ENCODE measurements at regions not wholly inside any gene's neighbourhood (a gene's known extent, or its start where the extent isn't known, plus 50 kb on each side); places are given as distances from the start of the nearest gene placed in this dataset.

GRCh38 chr4:128587382-128587781, 222.1 kb upstream of the JADE1 start:
- TF ChIP-seq CTCF (IDR thresholded peaks at IDR 0.05), result no peak
- WGBS, 2 donors, result 97% methylated on average over 5 of the region's 5 CpGs
- no peak for DNase-seq
- intact Hi-C loops (cut with DNase I), result no loop called here
- Histone ChIP-seq H3K27ac (no peak overlapping the region), H3K36me3 (no peaks in the 10 kb centered on the region), H3K4me3 (no peak overlapping the region), H3K27me3 (no peaks in the 10 kb centered on the region), H3K4me1 (peaks cover 5 to 30% (median 13%) of the 10 kb centered on the region in 9 donors), H3K9me3 (no peaks in the 10 kb centered on the region)
- no peak for ATAC-seq

- Histone ChIP-seq H3K4me3 (no peak overlapping the region), H3K27ac (peak overlapping the region in 9 of 10 donors; percentile 14 to 71 (median 45)), H3K9me3 (no peaks in the 10 kb centered on the region), H3K36me3 (no peaks in the 10 kb centered on the region), H3K4me1 (peaks cover 0 to 11% (median 7%) of the 10 kb centered on the region in 9 donors), H3K27me3 (no peaks in the 10 kb centered on the region)
- intact Hi-C loops (cut with DNase I), result no loop called here
- DNase-seq (peak; percentile 50 to 56), ATAC-seq (peak in 7 of 8 donors; percentile 76 to 89 (median 82))
- peak in 2 of 9 donors; percentile 11 for TF ChIP-seq CTCF (IDR thresholded peaks at IDR 0.05)
- 60 to 67% methylated on average over 7 of the region's 7 CpGs for WGBS, 2 donors
Measured at GRCh38 chr4:128583753-128584712, 225.5 kb upstream of the JADE1 start.

- H3K9me3 ChIP-seq, result no peaks in the 10 kb centered on the region
- no peak for ATAC-seq
- no peak overlapping the region for H3K4me3 ChIP-seq
- WGBS, 2 donors, result 97% methylated on average over 1 of the region's 1 CpG
- DNase-seq, result no peak
- no peak overlapping the region for H3K27ac ChIP-seq
- no peaks in the 10 kb centered on the region for H3K36me3 ChIP-seq
- H3K27me3 ChIP-seq, result no peaks in the 10 kb centered on the region
- H3K4me1 ChIP-seq, result peaks cover 0 to 11% (median 7%) of the 10 kb centered on the region in 9 donors
- TF ChIP-seq CTCF (IDR thresholded peaks at IDR 0.05), result no peak
- intact Hi-C loops (cut with DNase I), result no loop called here
Measured at GRCh38 chr4:128582427-128582870, 227.1 kb upstream of the JADE1 start.

- peaks cover 0 to 14% (median 5%) of the 10 kb centered on the region in 9 donors for H3K4me1 ChIP-seq
- ATAC-seq, result no peak
- 77 to 78% methylated on average over 5 of the region's 5 CpGs for WGBS, 2 donors
- no peak overlapping the region for H3K4me3 ChIP-seq
- no peaks in the 10 kb centered on the region for H3K9me3 ChIP-seq
- H3K36me3 ChIP-seq, result no peaks in the 10 kb centered on the region
- intact Hi-C loops (cut with DNase I), result loop anchor here in 1 of 10 donors (10.0 kb wide), 1 partner anchor 55 kb away; no protein-coding TSS in a partner anchor
- H3K27me3 ChIP-seq, result no peaks in the 10 kb centered on the region
- no peak for TF ChIP-seq CTCF (IDR thresholded peaks at IDR 0.05)
- DNase-seq, result no peak
- no peak overlapping the region for H3K27ac ChIP-seq
Measured at GRCh38 chr4:128579154-128579853, 230.2 kb upstream of the JADE1 start.

Measured in heart right ventricle (tissue), 16 donors.